Mammary epithelial cell (primary cell): ENCODE measurements at regions not wholly inside any gene's neighbourhood (a gene's known extent, or its start where the extent isn't known, plus 50 kb on each side); places are given as distances from the start of the nearest gene placed in this dataset.

Experiments used
- CTCF ChIP-seq, 2 donors: IDR thresholded peaks in 1 of 2; conservative IDR thresholded peaks in 1 of 2; 2 replicates each; pipeline ENCODE4 v1.5.1; 2011 to 2012; ENCODE audit warnings: inconsistent platforms in 2 of 2, low read length in 2 of 2, mild to moderate bottlenecking in 2 of 2, control low read depth in 1 of 2, low read depth in 1 of 2; ENCODE audit not compliant: insufficient read depth in 1 of 2; ENCODE audit errors: extremely low read depth in 1 of 2
- EZH2 ChIP-seq: IDR thresholded peaks from 2 replicates; pipeline ENCODE4 v1.6.1; 2012; ENCODE audit warnings: low read length, inconsistent platforms, borderline replicate concordance

- TF ChIP-seq CTCF (conservative IDR thresholded peaks at IDR 0.05 in 1 of 2, IDR thresholded peaks at IDR 0.05 in 1 of 2; ENCODE audit: extremely low read depth in 1 of 2, insufficient read depth in 1 of 2, low read depth in 1 of 2, low read length in 2 of 2) (no peak), EZH2 (no peak)
Observed at GRCh38 chr4:181776264-181777054, 466.7 kb upstream of the TENM3 start.
